ENCODE measurements at regions not wholly inside any gene's neighbourhood (a gene's known extent, or its start where the extent isn't known, plus 50 kb on each side); places are given as distances from the start of the nearest gene placed in this dataset.

GRCh38 chr6:3513416-3513815 is 56.6 kb upstream of the SLC22A23 start:
- no peaks in the 10 kb centered on the region for H3K36me3 ChIP-seq
- no peak for TF ChIP-seq CTCF (IDR thresholded peaks at IDR 0.05; ENCODE audit: low read depth, low read length)
- no peak for DNase-seq (ENCODE audit: low read depth in 1 of 2, low spot score in 1 of 2)
- no peaks in the 10 kb centered on the region for H3K27me3 ChIP-seq
- no peak overlapping the region for H3K27ac ChIP-seq
- H3K4me1 ChIP-seq (ENCODE audit: low read depth), result peaks cover 4% of the 10 kb centered on the region
- no peak overlapping the region for H3K4me3 ChIP-seq
- no peaks in the 10 kb centered on the region for H3K9me3 ChIP-seq (ENCODE audit: low read depth)

- H3K27me3 ChIP-seq, result no peaks in the 10 kb centered on the region
- DNase-seq (ENCODE audit: low read depth in 1 of 2, low spot score in 1 of 2), result no peak
- no peak overlapping the region for H3K4me3 ChIP-seq
- no peak for TF ChIP-seq CTCF (IDR thresholded peaks at IDR 0.05; ENCODE audit: low read depth, low read length)
- no peaks in the 10 kb centered on the region for H3K36me3 ChIP-seq
- H3K27ac ChIP-seq, result no peak overlapping the region
- H3K4me1 ChIP-seq (ENCODE audit: low read depth), result peaks cover 4% of the 10 kb centered on the region
- H3K9me3 ChIP-seq (ENCODE audit: low read depth), result no peaks in the 10 kb centered on the region
Measured at GRCh38 chr6:3512832-3513231, 56.0 kb upstream of the SLC22A23 start.

GRCh38 chr6:3510617-3511016 is 53.8 kb upstream of the SLC22A23 start:
- TF ChIP-seq CTCF (IDR thresholded peaks at IDR 0.05; ENCODE audit: low read depth, low read length), result no peak
- H3K27me3 ChIP-seq, result no peaks in the 10 kb centered on the region
- H3K4me3 ChIP-seq, result no peak overlapping the region
- H3K27ac ChIP-seq, result no peak overlapping the region
- no peaks in the 10 kb centered on the region for H3K9me3 ChIP-seq (ENCODE audit: low read depth)
- no peak for DNase-seq (ENCODE audit: low read depth in 1 of 2, low spot score in 1 of 2)
- H3K36me3 ChIP-seq, result no peaks in the 10 kb centered on the region
- H3K4me1 ChIP-seq (ENCODE audit: low read depth), result peaks cover 20% of the 10 kb centered on the region

GRCh38 chr6:3510178-3510577 is 53.3 kb upstream of the SLC22A23 start:
- Histone ChIP-seq H3K9me3 (ENCODE audit: low read depth) (no peaks in the 10 kb centered on the region), H3K4me3 (no peak overlapping the region), H3K4me1 (ENCODE audit: low read depth) (peaks cover 20% of the 10 kb centered on the region), H3K27me3 (no peaks in the 10 kb centered on the region), H3K27ac (no peak overlapping the region), H3K36me3 (no peaks in the 10 kb centered on the region)
- no peak for TF ChIP-seq CTCF (IDR thresholded peaks at IDR 0.05; ENCODE audit: low read depth, low read length)
- DNase-seq (ENCODE audit: low read depth in 1 of 2, low spot score in 1 of 2), result no peak

GRCh38 chr6:3509336-3509735 is 52.5 kb upstream of the SLC22A23 start:
- DNase-seq (ENCODE audit: low read depth in 1 of 2, low spot score in 1 of 2), result no peak
- no peak overlapping the region for H3K27ac ChIP-seq
- H3K4me1 ChIP-seq (ENCODE audit: low read depth), result peaks cover 20% of the 10 kb centered on the region
- no peak overlapping the region for H3K4me3 ChIP-seq
- no peak for TF ChIP-seq CTCF (IDR thresholded peaks at IDR 0.05; ENCODE audit: low read depth, low read length)
- H3K27me3 ChIP-seq, result no peaks in the 10 kb centered on the region
- no peaks in the 10 kb centered on the region for H3K36me3 ChIP-seq
- no peaks in the 10 kb centered on the region for H3K9me3 ChIP-seq (ENCODE audit: low read depth)
